ENCODE measurements at regions not wholly inside any gene's neighbourhood (a gene's known extent, or its start where the extent isn't known, plus 50 kb on each side); places are given as distances from the start of the nearest gene placed in this dataset.
"Not testable (repeated sequence)": the region's sequence is repeated elsewhere in the genome, so short reads cannot be mapped to it uniquely, and the experiment has no call there.

DNA sequence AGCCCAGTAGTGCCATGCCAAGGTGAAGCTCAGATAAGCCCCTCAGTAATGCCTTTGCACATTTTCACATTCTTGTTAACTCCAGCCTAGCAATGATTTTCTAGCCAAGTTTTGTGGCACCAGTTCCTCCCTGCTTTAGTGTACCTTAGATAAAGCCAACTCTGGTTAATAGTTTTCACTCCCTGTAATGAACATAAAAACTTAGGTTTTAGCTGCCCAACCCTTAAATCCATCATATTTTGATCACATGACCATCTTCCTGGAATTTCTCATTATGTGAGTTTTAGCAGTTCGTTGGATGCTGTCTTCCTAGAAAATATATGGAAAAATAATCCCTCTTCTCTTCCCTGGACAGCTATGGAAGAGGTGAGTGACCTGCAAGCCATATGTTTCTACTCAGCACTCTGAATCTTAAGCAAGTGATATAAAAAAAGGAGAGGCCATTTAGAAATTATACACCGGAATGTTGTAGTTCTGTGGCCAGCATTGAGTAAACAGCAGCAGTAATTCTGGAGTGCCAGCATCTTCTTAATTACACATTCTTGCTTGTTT, 62.2 kb upstream of the P2RY1 start:
- no peaks in the 10 kb centered on the region for H3K4me1 ChIP-seq (ENCODE audit: control insufficient read depth, insufficient read depth, low read length)
- no peak overlapping the region for H3K27ac ChIP-seq (ENCODE audit: low read length)
- H3K4me3 ChIP-seq (ENCODE audit: low read length): no peak overlapping the region
- no peaks in the 10 kb centered on the region for H3K27me3 ChIP-seq (ENCODE audit: control insufficient read depth, insufficient read depth, low read length)
- no peaks in the 10 kb centered on the region for H3K9me3 ChIP-seq (ENCODE audit: control insufficient read depth, low read depth, low read length)
- DNase-seq: peak in 1 of 2 donors; percentile 20
- no peaks in the 10 kb centered on the region for H3K36me3 ChIP-seq (ENCODE audit: control insufficient read depth, insufficient read depth, low read length)
- no CpG with 5 or more reads among the region's 2 CpGs for WGBS (ENCODE audit: insufficient coverage, low lambda C conversion rate)

DNA sequence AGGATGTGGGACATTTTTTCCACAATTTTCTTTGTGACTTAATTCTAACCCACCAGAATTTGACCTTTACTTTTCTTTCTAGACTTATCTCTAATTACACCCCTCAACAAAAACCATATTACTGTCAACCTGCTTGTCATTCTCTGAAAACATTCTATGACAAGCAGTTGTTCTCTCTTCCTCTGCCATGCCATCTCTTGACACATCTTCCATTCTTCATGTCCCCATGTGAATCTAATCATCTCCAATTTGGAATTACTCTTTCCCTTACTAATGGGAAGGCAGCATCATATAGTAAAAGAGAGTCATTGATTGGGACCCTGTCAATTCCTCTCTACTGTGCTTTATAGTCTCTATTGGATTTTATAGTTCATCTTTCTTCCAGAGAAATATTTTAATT, 61.3 kb upstream of the P2RY1 start:
- no peak for DNase-seq
- Histone ChIP-seq H3K9me3 (ENCODE audit: control insufficient read depth, low read depth, low read length) (no peaks in the 10 kb centered on the region), H3K36me3 (ENCODE audit: control insufficient read depth, insufficient read depth, low read length) (no peaks in the 10 kb centered on the region), H3K4me3 (ENCODE audit: low read length) (no peak overlapping the region), H3K27ac (ENCODE audit: low read length) (no peak overlapping the region), H3K4me1 (ENCODE audit: control insufficient read depth, insufficient read depth, low read length) (no peaks in the 10 kb centered on the region), H3K27me3 (ENCODE audit: control insufficient read depth, insufficient read depth, low read length) (no peaks in the 10 kb centered on the region)

- H3K27me3 ChIP-seq (ENCODE audit: control insufficient read depth, insufficient read depth, low read length); DNase-seq; H3K4me1 ChIP-seq (ENCODE audit: control insufficient read depth, insufficient read depth, low read length); H3K36me3 ChIP-seq (ENCODE audit: control insufficient read depth, insufficient read depth, low read length); H3K9me3 ChIP-seq (ENCODE audit: control insufficient read depth, low read depth, low read length); H3K27ac ChIP-seq (ENCODE audit: low read length); H3K4me3 ChIP-seq (ENCODE audit: low read length): not testable (repeated sequence)
- no CpG with 5 or more reads among the region's 4 CpGs for WGBS (ENCODE audit: insufficient coverage, low lambda C conversion rate)
Observed at GRCh38 chr3:152774230-152774629, 60.7 kb upstream of the P2RY1 start.

- Histone ChIP-seq H3K27ac (ENCODE audit: low read length) (no peak overlapping the region), H3K9me3 (ENCODE audit: control insufficient read depth, low read depth, low read length) (no peaks in the 10 kb centered on the region), H3K4me1 (ENCODE audit: control insufficient read depth, insufficient read depth, low read length) (no peaks in the 10 kb centered on the region), H3K27me3 (ENCODE audit: control insufficient read depth, insufficient read depth, low read length) (no peaks in the 10 kb centered on the region), H3K4me3 (ENCODE audit: low read length) (no peak overlapping the region), H3K36me3 (ENCODE audit: control insufficient read depth, insufficient read depth, low read length) (no peaks in the 10 kb centered on the region)
- no peak for DNase-seq
- 94% methylated on average over 2 of the region's 2 CpGs for WGBS (ENCODE audit: insufficient coverage, low lambda C conversion rate)
Observed at GRCh38 chr3:152778022-152778421, 56.9 kb upstream of the P2RY1 start.

- Histone ChIP-seq H3K27ac (ENCODE audit: low read length) (no peak overlapping the region), H3K4me3 (ENCODE audit: low read length) (no peak overlapping the region), H3K27me3 (ENCODE audit: control insufficient read depth, insufficient read depth, low read length) (no peaks in the 10 kb centered on the region), H3K9me3 (ENCODE audit: control insufficient read depth, low read depth, low read length) (no peaks in the 10 kb centered on the region), H3K4me1 (ENCODE audit: control insufficient read depth, insufficient read depth, low read length) (no peaks in the 10 kb centered on the region), H3K36me3 (ENCODE audit: control insufficient read depth, insufficient read depth, low read length) (no peaks in the 10 kb centered on the region)
- DNase-seq: no peak
- WGBS (ENCODE audit: insufficient coverage, low lambda C conversion rate): no CpG with 5 or more reads among the region's 2 CpGs
Observed at GRCh38 chr3:152779653-152780052, 55.3 kb upstream of the P2RY1 start.

GRCh38 chr3:152780553-152780952, 54.4 kb upstream of the P2RY1 start:
- WGBS (ENCODE audit: insufficient coverage, low lambda C conversion rate): 100% methylated on average over 1 of the region's 2 CpGs
- H3K27me3 ChIP-seq (ENCODE audit: control insufficient read depth, insufficient read depth, low read length): no peaks in the 10 kb centered on the region

DNA sequence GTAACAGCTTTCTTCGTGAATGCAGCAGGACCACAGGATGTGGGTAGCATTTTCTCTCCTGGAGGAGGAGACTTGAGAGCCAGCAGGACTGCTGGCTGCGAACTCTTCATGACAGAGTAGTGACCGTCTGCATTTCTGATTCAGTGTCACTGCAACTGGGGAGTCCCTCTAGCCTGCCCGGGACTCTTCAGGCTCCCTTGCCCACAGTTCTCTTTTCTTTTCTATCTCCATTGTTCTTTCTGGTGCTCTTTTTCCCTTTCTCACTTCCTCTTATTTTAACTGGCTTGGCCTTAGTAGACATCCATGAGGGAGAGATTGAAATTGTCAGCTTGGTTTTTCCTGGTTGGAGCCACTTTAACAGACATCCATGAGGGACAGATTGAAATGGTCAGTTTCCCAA, 49.9 kb upstream of the P2RY1 start:
- H3K4me1 ChIP-seq (ENCODE audit: control insufficient read depth, insufficient read depth, low read length): no peaks in the 10 kb centered on the region
- H3K27me3 ChIP-seq (ENCODE audit: control insufficient read depth, insufficient read depth, low read length): no peaks in the 10 kb centered on the region
- H3K9me3 ChIP-seq (ENCODE audit: control insufficient read depth, low read depth, low read length): peaks cover 4% of the 10 kb centered on the region
- H3K36me3 ChIP-seq (ENCODE audit: control insufficient read depth, insufficient read depth, low read length): no peaks in the 10 kb centered on the region
- no peak overlapping the region for H3K4me3 ChIP-seq (ENCODE audit: low read length)
- WGBS (ENCODE audit: insufficient coverage, low lambda C conversion rate): 95% methylated on average over 2 of the region's 4 CpGs
- no peak for DNase-seq
- no peak overlapping the region for H3K27ac ChIP-seq (ENCODE audit: low read length)

More at GRCh38 chr3:152780553-152780952, 54.4 kb upstream of the P2RY1 start:
- no peak overlapping the region for H3K4me3 ChIP-seq (ENCODE audit: low read length)
- H3K36me3 ChIP-seq (ENCODE audit: control insufficient read depth, insufficient read depth, low read length): no peaks in the 10 kb centered on the region
- no peak overlapping the region for H3K27ac ChIP-seq (ENCODE audit: low read length)
- no peaks in the 10 kb centered on the region for H3K9me3 ChIP-seq (ENCODE audit: control insufficient read depth, low read depth, low read length)
- no peak for DNase-seq
- no peaks in the 10 kb centered on the region for H3K4me1 ChIP-seq (ENCODE audit: control insufficient read depth, insufficient read depth, low read length)
